ENCODE measurements at regions not wholly inside any gene's neighbourhood (a gene's known extent, or its start where the extent isn't known, plus 50 kb on each side); places are given as distances from the start of the nearest gene placed in this dataset.

- H3K27me3 ChIP-seq (ENCODE audit: control insufficient read depth in 1 of 2, insufficient read depth in 2 of 2, low read length in 2 of 2), result no peaks in the 10 kb centered on the region
- Mint-ChIP-seq H3K36me3 (ENCODE audit: low read depth) (no peaks in the 10 kb centered on the region), H3K4me3 (no peak overlapping the region), H3K27ac (no peak overlapping the region), H3K9me3 (no peaks in the 10 kb centered on the region), H3K4me1 (ENCODE audit: low read depth) (no peaks in the 10 kb centered on the region), H3K27me3 (no peaks in the 10 kb centered on the region)
- ATAC-seq (ENCODE audit: poor library complexity) (no peak), DNase-seq (no peak)
- no peaks in the 10 kb centered on the region for H3K9me3 ChIP-seq (ENCODE audit: control insufficient read depth in 1 of 2, insufficient read depth in 1 of 2, low read length in 2 of 2)
- no peak overlapping the region for H3K4me3 ChIP-seq (ENCODE audit: low read length)
- no peaks in the 10 kb centered on the region for H3K4me1 ChIP-seq (ENCODE audit: insufficient read depth, low read length)
- H3K27ac ChIP-seq (ENCODE audit: low read depth in 1 of 2, low read length in 2 of 2), result no peak overlapping the region
- TF ChIP-seq, protein P1, sequence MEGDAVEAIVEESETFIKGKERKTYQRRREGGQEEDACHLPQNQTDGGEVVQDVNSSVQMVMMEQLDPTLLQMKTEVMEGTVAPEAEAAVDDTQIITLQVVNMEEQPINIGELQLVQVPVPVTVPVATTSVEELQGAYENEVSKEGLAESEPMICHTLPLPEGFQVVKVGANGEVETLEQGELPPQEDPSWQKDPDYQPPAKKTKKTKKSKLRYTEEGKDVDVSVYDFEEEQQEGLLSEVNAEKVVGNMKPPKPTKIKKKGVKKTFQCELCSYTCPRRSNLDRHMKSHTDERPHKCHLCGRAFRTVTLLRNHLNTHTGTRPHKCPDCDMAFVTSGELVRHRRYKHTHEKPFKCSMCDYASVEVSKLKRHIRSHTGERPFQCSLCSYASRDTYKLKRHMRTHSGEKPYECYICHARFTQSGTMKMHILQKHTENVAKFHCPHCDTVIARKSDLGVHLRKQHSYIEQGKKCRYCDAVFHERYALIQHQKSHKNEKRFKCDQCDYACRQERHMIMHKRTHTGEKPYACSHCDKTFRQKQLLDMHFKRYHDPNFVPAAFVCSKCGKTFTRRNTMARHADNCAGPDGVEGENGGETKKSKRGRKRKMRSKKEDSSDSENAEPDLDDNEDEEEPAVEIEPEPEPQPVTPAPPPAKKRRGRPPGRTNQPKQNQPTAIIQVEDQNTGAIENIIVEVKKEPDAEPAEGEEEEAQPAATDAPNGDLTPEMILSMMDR (IDR thresholded peaks at IDR 0.05), result no peak
- ChIA-PET POLR2A (no interaction called here), CTCF (no interaction called here)
- H3K36me3 ChIP-seq (ENCODE audit: insufficient read depth, low read length), result no peaks in the 10 kb centered on the region
- intact Hi-C loops (cut with DNase I, micrococcal nuclease), result no loop called here
Observed at GRCh38 chr20:16902662-16903061, 154.5 kb downstream of the OTOR start.

- H3K27ac ChIP-seq (ENCODE audit: low read depth in 1 of 2, low read length in 2 of 2), result no peak overlapping the region
- H3K4me3 Mint-ChIP-seq, result no peak overlapping the region
Observed at GRCh38 chr20:16904751-16905150, 156.6 kb downstream of the OTOR start.

GRCh38 chr20:16914277-16914676 is 166.1 kb downstream of the OTOR start:
- Mint-ChIP-seq H3K36me3 (ENCODE audit: low read depth) (no peaks in the 10 kb centered on the region), H3K4me3 (no peak overlapping the region), H3K9me3 (no peaks in the 10 kb centered on the region), H3K27ac (no peak overlapping the region), H3K27me3 (no peaks in the 10 kb centered on the region), H3K4me1 (ENCODE audit: low read depth) (no peaks in the 10 kb centered on the region)
- Histone ChIP-seq H3K9me3 (ENCODE audit: control insufficient read depth in 1 of 2, insufficient read depth in 1 of 2, low read length in 2 of 2) (peaks cover 0 to 19% of the 10 kb centered on the region in 2 experiments), H3K27ac (ENCODE audit: low read depth in 1 of 2, low read length in 2 of 2) (no peak overlapping the region), H3K4me3 (ENCODE audit: low read length) (no peak overlapping the region), H3K27me3 (ENCODE audit: control insufficient read depth in 1 of 2, insufficient read depth in 2 of 2, low read length in 2 of 2) (no peaks in the 10 kb centered on the region), H3K36me3 (ENCODE audit: insufficient read depth, low read length) (no peaks in the 10 kb centered on the region), H3K4me1 (ENCODE audit: insufficient read depth, low read length) (no peaks in the 10 kb centered on the region)
- ChIA-PET CTCF (no interaction called here), POLR2A (no interaction called here)
- intact Hi-C loops (cut with DNase I, micrococcal nuclease), result no loop called here
- ATAC-seq (ENCODE audit: poor library complexity) (no peak), DNase-seq (no peak)
- TF ChIP-seq, protein P1 (IDR thresholded peaks at IDR 0.05), result no peak

More at GRCh38 chr20:16904751-16905150, 156.6 kb downstream of the OTOR start:
- Histone ChIP-seq H3K27me3 (ENCODE audit: control insufficient read depth in 1 of 2, insufficient read depth in 2 of 2, low read length in 2 of 2) (no peaks in the 10 kb centered on the region), H3K4me3 (ENCODE audit: low read length) (no peak overlapping the region), H3K4me1 (ENCODE audit: insufficient read depth, low read length) (no peaks in the 10 kb centered on the region), H3K36me3 (ENCODE audit: insufficient read depth, low read length) (no peaks in the 10 kb centered on the region), H3K9me3 (ENCODE audit: control insufficient read depth in 1 of 2, insufficient read depth in 1 of 2, low read length in 2 of 2) (no peaks in the 10 kb centered on the region)
- no peak overlapping the region for H3K27ac Mint-ChIP-seq
- ATAC-seq (ENCODE audit: poor library complexity), result no peak
- ChIA-PET CTCF (no interaction called here), POLR2A (no interaction called here)
- H3K27me3 Mint-ChIP-seq, result no peaks in the 10 kb centered on the region
- H3K4me1 Mint-ChIP-seq (ENCODE audit: low read depth), result no peaks in the 10 kb centered on the region
- H3K9me3 Mint-ChIP-seq, result no peaks in the 10 kb centered on the region
- DNase-seq, result no peak
- H3K36me3 Mint-ChIP-seq (ENCODE audit: low read depth), result no peaks in the 10 kb centered on the region
- intact Hi-C loops (cut with DNase I, micrococcal nuclease), result no loop called here
- TF ChIP-seq, protein P1 (IDR thresholded peaks at IDR 0.05), result no peak

Measured in CD4-positive, alpha-beta T cell (primary cell).